ENCODE measurements at regions not wholly inside any gene's neighbourhood (a gene's known extent, or its start where the extent isn't known, plus 50 kb on each side); places are given as distances from the start of the nearest gene placed in this dataset.

GRCh38 chr5:136710834-136711233 is 345.5 kb upstream of the TRPC7 start:
- Mint-ChIP-seq H3K9me3 (peaks cover 9% of the 10 kb centered on the region), H3K27ac (no peak overlapping the region), H3K4me1 (ENCODE audit: low read depth) (no peaks in the 10 kb centered on the region), H3K27me3 (no peaks in the 10 kb centered on the region), H3K4me3 (no peak overlapping the region), H3K36me3 (ENCODE audit: low read depth) (no peaks in the 10 kb centered on the region)
- ChIA-PET POLR2A (interaction anchor here (0.7 kb wide), 1 partner anchor 750 kb away, joined by 3 read pairs; no protein-coding TSS in a partner anchor), CTCF (no interaction called here)
- ATAC-seq (no peak), DNase-seq (no peak)
- intact Hi-C loops (cut with micrococcal nuclease): no loop called here
- no peak for TF ChIP-seq CTCF (IDR thresholded peaks at IDR 0.05)

GRCh38 chr5:136703706-136704105 is 338.4 kb upstream of the TRPC7 start:
- ATAC-seq (no peak), DNase-seq (no peak)
- no peak overlapping the region for H3K27ac Mint-ChIP-seq
- H3K9me3 Mint-ChIP-seq: no peaks in the 10 kb centered on the region
- no peak for TF ChIP-seq CTCF (IDR thresholded peaks at IDR 0.05)
- no peaks in the 10 kb centered on the region for H3K36me3 Mint-ChIP-seq (ENCODE audit: low read depth)
- H3K4me1 Mint-ChIP-seq (ENCODE audit: low read depth): no peaks in the 10 kb centered on the region
- no peak overlapping the region for H3K4me3 Mint-ChIP-seq
- peaks cover 2% of the 10 kb centered on the region for H3K27me3 Mint-ChIP-seq
- POLR2A ChIA-PET: no interaction called here
- intact Hi-C loops (cut with micrococcal nuclease): no loop called here
- CTCF ChIA-PET: no interaction called here

GRCh38 chr5:136703036-136703435 is 337.7 kb upstream of the TRPC7 start:
- POLR2A ChIA-PET: no interaction called here

GRCh38 chr5:136701191-136701590 is 335.8 kb upstream of the TRPC7 start:
- Mint-ChIP-seq H3K27ac (no peak overlapping the region), H3K9me3 (no peaks in the 10 kb centered on the region), H3K4me1 (ENCODE audit: low read depth) (no peaks in the 10 kb centered on the region), H3K27me3 (peaks cover 7% of the 10 kb centered on the region), H3K4me3 (no peak overlapping the region), H3K36me3 (ENCODE audit: low read depth) (no peaks in the 10 kb centered on the region)
- ChIA-PET POLR2A (no interaction called here), CTCF (no interaction called here)
- ATAC-seq (no peak), DNase-seq (no peak)
- no peak for TF ChIP-seq CTCF (IDR thresholded peaks at IDR 0.05)
- intact Hi-C loops (cut with micrococcal nuclease): no loop called here

More at GRCh38 chr5:136703036-136703435, 337.7 kb upstream of the TRPC7 start:
- CTCF ChIA-PET: no interaction called here
- intact Hi-C loops (cut with micrococcal nuclease): no loop called here
- H3K4me3 Mint-ChIP-seq: no peak overlapping the region
- H3K27me3 Mint-ChIP-seq: peaks cover 2% of the 10 kb centered on the region
- TF ChIP-seq CTCF (IDR thresholded peaks at IDR 0.05): no peak
- no peaks in the 10 kb centered on the region for H3K9me3 Mint-ChIP-seq
- no peak for ATAC-seq
- H3K27ac Mint-ChIP-seq: no peak overlapping the region
- H3K36me3 Mint-ChIP-seq (ENCODE audit: low read depth): no peaks in the 10 kb centered on the region
- DNase-seq: no peak
- no peaks in the 10 kb centered on the region for H3K4me1 Mint-ChIP-seq (ENCODE audit: low read depth)

GRCh38 chr5:136699651-136700050 is 334.3 kb upstream of the TRPC7 start:
- DNase-seq (no peak), ATAC-seq (no peak)
- Mint-ChIP-seq H3K36me3 (ENCODE audit: low read depth) (no peaks in the 10 kb centered on the region), H3K27me3 (peaks cover 7% of the 10 kb centered on the region), H3K4me3 (no peak overlapping the region), H3K27ac (no peak overlapping the region), H3K4me1 (ENCODE audit: low read depth) (no peaks in the 10 kb centered on the region), H3K9me3 (no peaks in the 10 kb centered on the region)
- ChIA-PET POLR2A (no interaction called here), CTCF (no interaction called here)
- intact Hi-C loops (cut with micrococcal nuclease): no loop called here
- no peak for TF ChIP-seq CTCF (IDR thresholded peaks at IDR 0.05)
